Activated CD4-positive, CD25-positive, alpha-beta regulatory T cell treated with anti-CD3 and anti-CD28 coated beads, Interleukin-2, amount 50 U/mL, for 72 hours (primary cell): ENCODE measurements at regions not wholly inside any gene's neighbourhood (a gene's known extent, or its start where the extent isn't known, plus 50 kb on each side); places are given as distances from the start of the nearest gene placed in this dataset.
"Not testable (repeated sequence)": the region's sequence is repeated elsewhere in the genome, so short reads cannot be mapped to it uniquely, and the experiment has no call there.

Experiments
- DNase-seq: peaks from one replicate; pipeline ENCODE4 v3.0.0; 2021

GRCh38 chr5:17690473-17690872 lies 56.2 kb downstream of the TAF11L14 start:
- no peak for DNase-seq

GRCh38 chr5:17691762-17692161 lies 57.5 kb downstream of the TAF11L14 start:
- DNase-seq: no peak

- DNase-seq: no peak
Observed at GRCh38 chr5:17694371-17694770, 60.1 kb downstream of the TAF11L14 start.

- DNase-seq: no peak
Observed at GRCh38 chr5:17694914-17695313, 60.7 kb downstream of the TAF11L14 start.

GRCh38 chr5:17696627-17697026 lies 62.4 kb downstream of the TAF11L14 start:
- DNase-seq: no peak

- no peak for DNase-seq
Observed at GRCh38 chr5:17697671-17698070, 63.4 kb downstream of the TAF11L14 start.

- DNase-seq: no peak
Observed at GRCh38 chr5:17709011-17709710, 74.9 kb downstream of the TAF11L14 start.

GRCh38 chr5:17713301-17713700 lies 79.0 kb downstream of the TAF11L14 start:
- no peak for DNase-seq

GRCh38 chr5:17714186-17714585 lies 79.9 kb downstream of the TAF11L14 start:
- no peak for DNase-seq

GRCh38 chr5:17719592-17719991 lies 85.3 kb downstream of the TAF11L14 start:
- no peak for DNase-seq

- DNase-seq: no peak
Observed at GRCh38 chr5:17720071-17720470, 85.8 kb downstream of the TAF11L14 start.

GRCh38 chr5:17723876-17724275 lies 89.6 kb downstream of the TAF11L14 start:
- no peak for DNase-seq

- no peak for DNase-seq
Observed at GRCh38 chr5:17727098-17727497, 92.8 kb downstream of the TAF11L14 start.

- DNase-seq: no peak
Observed at GRCh38 chr5:17730421-17730820, 96.2 kb downstream of the TAF11L14 start.

GRCh38 chr5:17732351-17732923 lies 98.2 kb downstream of the TAF11L14 start:
- DNase-seq: no peak

- no peak for DNase-seq
Observed at GRCh38 chr5:17734011-17734410, 99.8 kb downstream of the TAF11L14 start.

- no peak for DNase-seq
Observed at GRCh38 chr5:17735761-17736160, 101.5 kb downstream of the TAF11L14 start.

GRCh38 chr5:17737092-17737491 lies 102.8 kb downstream of the TAF11L14 start:
- no peak for DNase-seq

GRCh38 chr5:17738446-17738845 lies 104.2 kb downstream of the TAF11L14 start:
- no peak for DNase-seq

- DNase-seq: no peak
Observed at GRCh38 chr5:17743580-17744435, 109.5 kb downstream of the TAF11L14 start.

- no peak for DNase-seq
Observed at GRCh38 chr5:17748201-17748600, 113.9 kb downstream of the TAF11L14 start.

- no peak for DNase-seq
Observed at GRCh38 chr5:17748941-17749340, 114.7 kb downstream of the TAF11L14 start.

GRCh38 chr5:17755406-17755805 lies 121.1 kb downstream of the TAF11L14 start:
- DNase-seq: not testable (repeated sequence)

- no peak for DNase-seq
Observed at GRCh38 chr5:17761326-17761725, 127.1 kb downstream of the TAF11L14 start.
